ENCODE measurements at regions not wholly inside any gene's neighbourhood (a gene's known extent, or its start where the extent isn't known, plus 50 kb on each side); places are given as distances from the start of the nearest gene placed in this dataset.

- DNase-seq: no peak
- WGBS (ENCODE audit: low lambda C conversion rate): 33% methylated on average over 2 of the region's 3 CpGs
- TF ChIP-seq PBX3 (IDR thresholded peaks at IDR 0.05): no peak
- no peak for TF ChIP-seq ZBTB33 (IDR thresholded peaks at IDR 0.05; ENCODE audit: borderline replicate concordance, low read depth)
- TF ChIP-seq RFX5 (IDR thresholded peaks at IDR 0.05; ENCODE audit: low read length): no peak
- no peak for TF ChIP-seq NRF1 (IDR thresholded peaks at IDR 0.05; ENCODE audit: low read depth, low read length)
- TF ChIP-seq JUND (IDR thresholded peaks at IDR 0.05): no peak
- no peaks in the 10 kb centered on the region for H3K9me3 ChIP-seq
- H3K9ac ChIP-seq: no peak overlapping the region
- H3K9me2 ChIP-seq: no peaks in the 10 kb centered on the region
- no peaks in the 10 kb centered on the region for H4K20me1 ChIP-seq (ENCODE audit: insufficient read depth)
- H3K4me3 ChIP-seq (ENCODE audit: low read depth in 2 of 2, low read length in 1 of 2): no peak overlapping the region
- H3K4me1 ChIP-seq (ENCODE audit: control insufficient read depth in 1 of 2, insufficient read depth in 2 of 2, low read depth in 1 of 2, low read length in 1 of 2): peaks cover 0 to 27% of the 10 kb centered on the region in 2 experiments; a peak in 1 of 4 replicates
- ChIA-PET CTCF (interaction anchor here (1.3 kb wide), 1 partner anchor 247 kb away, joined by 4 read pairs; no protein-coding TSS in a partner anchor), POLR2A (no interaction called here)
- H2AFZ ChIP-seq (ENCODE audit: low read depth): no peak overlapping the region
- no peak overlapping the region for H3K27ac ChIP-seq (ENCODE audit: low read depth in 2 of 2, low read length in 1 of 2)
- no peak overlapping the region for H3K4me2 ChIP-seq
- H3F3A ChIP-seq (replicated peaks; ENCODE audit: insufficient read depth): no peaks in the 10 kb centered on the region
- no peaks in the 10 kb centered on the region for H3K79me2 ChIP-seq (ENCODE audit: insufficient read depth)
- H3K27me3 ChIP-seq (ENCODE audit: insufficient read depth): no peaks in the 10 kb centered on the region; the same call in 1 of the 2 replicates
- no peaks in the 10 kb centered on the region for H3K36me3 ChIP-seq (replicated peaks in 1 of 2; ENCODE audit: control insufficient read depth in 1 of 2, insufficient read depth in 2 of 2, low read length in 1 of 2)
Measured at GRCh38 chrX:69074726-69075125, 90.5 kb downstream of the PJA1 start.

- Histone ChIP-seq H3K79me2 (ENCODE audit: insufficient read depth) (no peaks in the 10 kb centered on the region), H3K27ac (ENCODE audit: low read depth in 2 of 2, low read length in 1 of 2) (no peak overlapping the region), H3K9ac (no peak overlapping the region), H3K4me2 (no peak overlapping the region), H3K4me1 (ENCODE audit: control insufficient read depth in 1 of 2, insufficient read depth in 2 of 2, low read depth in 1 of 2, low read length in 1 of 2) (peaks cover 0 to 34% of the 10 kb centered on the region in 2 experiments; a peak in 1 of 4 replicates), H3K9me3 (no peaks in the 10 kb centered on the region), H4K20me1 (ENCODE audit: insufficient read depth) (no peaks in the 10 kb centered on the region), H2AFZ (ENCODE audit: low read depth) (no peak overlapping the region), H3K36me3 (replicated peaks in 1 of 2; ENCODE audit: control insufficient read depth in 1 of 2, insufficient read depth in 2 of 2, low read length in 1 of 2) (no peaks in the 10 kb centered on the region), H3K4me3 (ENCODE audit: low read depth in 2 of 2, low read length in 1 of 2) (no peak overlapping the region), H3K9me2 (no peaks in the 10 kb centered on the region), H3F3A (replicated peaks; ENCODE audit: insufficient read depth) (no peaks in the 10 kb centered on the region), H3K27me3 (ENCODE audit: insufficient read depth) (no peaks in the 10 kb centered on the region; the same call in 1 of the 2 replicates)
- POLR2A ChIA-PET: no interaction called here
- CTCF ChIA-PET: no interaction called here
- 0% methylated on average over 2 of the region's 3 CpGs for WGBS (ENCODE audit: low lambda C conversion rate)
- no peak for DNase-seq
- TF ChIP-seq MXI1 (IDR thresholded peaks at IDR 0.05; ENCODE audit: low read depth, low read length) (no peak), IRF3 (IDR thresholded peaks at IDR 0.05; ENCODE audit: low read depth, low read length) (no peak), GATA2 (CRISPR knock-in tag; IDR thresholded peaks at IDR 0.05) (no peak), MEF2A (IDR thresholded peaks at IDR 0.05; ENCODE audit: borderline replicate concordance, low read depth) (no peak), FOXM1 (IDR thresholded peaks at IDR 0.05; ENCODE audit: low read depth) (no peak), SMC3 (IDR thresholded peaks at IDR 0.05; ENCODE audit: low read depth, low read length) (no peak), RFX5 (IDR thresholded peaks at IDR 0.05; ENCODE audit: low read length) (no peak), USF1 (IDR thresholded peaks at IDR 0.05; ENCODE audit: borderline replicate concordance, low read depth) (no peak), EZH2phosphoT487 (IDR thresholded peaks at IDR 0.05; ENCODE audit: borderline replicate concordance, low read depth) (no peak), GABPA (IDR thresholded peaks at IDR 0.05; ENCODE audit: low read depth) (no peak), ELF1 (IDR thresholded peaks at IDR 0.05) (no peak), EP300 (IDR thresholded peaks at IDR 0.05; ENCODE audit: borderline replicate concordance in 1 of 2, low read depth in 1 of 2, low read length in 1 of 2) (no peak)
Measured at GRCh38 chrX:69073721-69074120, 91.5 kb downstream of the PJA1 start.

Data from SK-N-SH (cell line).